ENCODE measurements at regions not wholly inside any gene's neighbourhood (a gene's known extent, or its start where the extent isn't known, plus 50 kb on each side); places are given as distances from the start of the nearest gene placed in this dataset.

GRCh38 chr9:23938908-23939307 is 112.9 kb upstream of the ELAVL2 start:
- no peak for DNase-seq (ENCODE audit: low read depth)
- no peak for TF ChIP-seq CTCF (IDR thresholded peaks at IDR 0.05; ENCODE audit: control insufficient read depth, insufficient read depth, low read depth, low read length, missing control alignments)
- H3K4me3 ChIP-seq (ENCODE audit: control insufficient read depth, low read depth, low read length): no peak overlapping the region

GRCh38 chr9:23934291-23934906 is 108.4 kb upstream of the ELAVL2 start:
- H3K4me3 ChIP-seq (ENCODE audit: control insufficient read depth, low read depth, low read length): no peak overlapping the region
- no peak for DNase-seq (ENCODE audit: low read depth)
- no peak for TF ChIP-seq CTCF (IDR thresholded peaks at IDR 0.05; ENCODE audit: control insufficient read depth, insufficient read depth, low read depth, low read length, missing control alignments)

GRCh38 chr9:23933348-23933747 is 107.3 kb upstream of the ELAVL2 start:
- no peak for DNase-seq (ENCODE audit: low read depth)
- TF ChIP-seq CTCF (IDR thresholded peaks at IDR 0.05; ENCODE audit: control insufficient read depth, insufficient read depth, low read depth, low read length, missing control alignments): no peak
- H3K4me3 ChIP-seq (ENCODE audit: control insufficient read depth, low read depth, low read length): no peak overlapping the region

- no peak overlapping the region for H3K4me3 ChIP-seq (ENCODE audit: control insufficient read depth, low read depth, low read length)
- TF ChIP-seq CTCF (IDR thresholded peaks at IDR 0.05; ENCODE audit: control insufficient read depth, insufficient read depth, low read depth, low read length, missing control alignments): no peak
- no peak for DNase-seq (ENCODE audit: low read depth)
These were observed 100.3 kb upstream of the ELAVL2 start for GRCh38 chr9:23926368-23926767.

- no peak for DNase-seq (ENCODE audit: low read depth)
- TF ChIP-seq CTCF (IDR thresholded peaks at IDR 0.05; ENCODE audit: control insufficient read depth, insufficient read depth, low read depth, low read length, missing control alignments): no peak
- no peak overlapping the region for H3K4me3 ChIP-seq (ENCODE audit: control insufficient read depth, low read depth, low read length)
These were observed 88.5 kb upstream of the ELAVL2 start for GRCh38 chr9:23914431-23915003.

- no peak for TF ChIP-seq CTCF (IDR thresholded peaks at IDR 0.05; ENCODE audit: control insufficient read depth, insufficient read depth, low read depth, low read length, missing control alignments)
- no peak for DNase-seq (ENCODE audit: low read depth)
- H3K4me3 ChIP-seq (ENCODE audit: control insufficient read depth, low read depth, low read length): no peak overlapping the region
These were observed 81.3 kb upstream of the ELAVL2 start for GRCh38 chr9:23907343-23907742.
